HCT116 (cell line): ENCODE measurements at regions not wholly inside any gene's neighbourhood (a gene's known extent, or its start where the extent isn't known, plus 50 kb on each side); places are given as distances from the start of the nearest gene placed in this dataset.

Experiments used
- ATAC-seq: fragments of 200-7000 bp; cut with Tn5 transposase; 2 replicates; pipeline ENCODE4 v1.9.1; 2020; ENCODE audit warnings: mild to moderate bottlenecking, moderate library complexity
- BruUV-seq: library from RNA; stranded (reverse); fragments of 400-500 nt; replicated peaks from 2 replicates; lab custom pipeline; 2021; lab: Mats Ljungman, UMichigan
- CTCF ChIA-PET: fragments of 300-600 bp; sonication (Branson Sonifier 250); formaldehyde crosslinking; loops from one replicate; lab custom pipeline; 2021; ENCODE audit warnings: antibody characterized with exemption; lab: Charles Lee
- POLR2A ChIA-PET: fragments of 300-600, 350-600 bp; sonication (Branson Sonifier 250); formaldehyde crosslinking; loops from one replicate; lab custom pipeline; 2021; ENCODE audit warnings: antibody characterized with exemption; lab: Charles Lee
- RAD21 ChIA-PET, 2 experiments: fragments of 300-600 bp; sonication (Branson Sonifier 250); formaldehyde crosslinking; loops; one replicate each; lab custom pipeline; 2023; ENCODE audit warnings: low total read pairs in 2 of 2; ENCODE audit not compliant: uncharacterized antibody in 2 of 2, unreplicated experiment in 2 of 2, low non-redundant PET in 1 of 2; lab: Charles Lee
- DNase-seq: peaks from one replicate; pipeline ENCODE4 v3.0.0-alpha.2; 2010; ENCODE audit warnings: low read depth, low spot score
- H2AFZ ChIP-seq: fragments of 200-600 bp; shearing (Covaris generic), sonication (generic); 2 replicates; pipeline ENCODE4 v1.6.1; 2017; ENCODE audit warnings: low read depth, mixed run types, mixed read lengths, antibody characterized with exemption, low read length; ENCODE audit not compliant: poor library complexity, severe bottlenecking
- H3K27ac ChIP-seq: 2 replicates; pipeline ENCODE4 v1.5.1; 2012; ENCODE audit warnings: low read depth, low read length
- H3K27me3 ChIP-seq: fragments of 200-600 bp; sonication (generic); 2 replicates; pipeline ENCODE4 v1.6.1; 2016; ENCODE audit warnings: mixed run types, low read length, mixed read lengths; ENCODE audit not compliant: insufficient read depth
- H3K36me3 ChIP-seq, 2 experiments: fragments of 200-500 bp in 1 of 2; fragments of 200-600 bp in 1 of 2; sonication (Bioruptor generic) in 1 of 2; sonication (generic) in 1 of 2; 2 replicates each; pipeline versions ENCODE4 v1.5.1 to v1.6.1; 2014 to 2016; ENCODE audit warnings: low read length in 2 of 2, inconsistent platforms in 1 of 2, mixed read lengths in 1 of 2, mixed run types in 1 of 2; ENCODE audit not compliant: insufficient read depth in 2 of 2, control insufficient read depth in 1 of 2
- H3K4me1 ChIP-seq, 2 experiments: fragments of 200-600 bp in 1 of 2; sonication (generic) in 1 of 2; 2 replicates each; pipeline versions ENCODE4 v1.5.1 to v1.6.1; 2012 to 2017; ENCODE audit warnings: low read length in 2 of 2, inconsistent platforms in 1 of 2, mild to moderate bottlenecking in 1 of 2, mixed read lengths in 1 of 2, mixed run types in 1 of 2, moderate library complexity in 1 of 2; ENCODE audit not compliant: insufficient read depth in 2 of 2, control insufficient read depth in 1 of 2
- H3K4me2 ChIP-seq: fragments of 200-600 bp; sonication (generic); 2 replicates; pipeline ENCODE4 v1.6.1; 2017; ENCODE audit warnings: mixed run types, low read length, mixed read lengths
- H3K4me3 ChIP-seq, 2 experiments: fragments of 200-600 bp in 1 of 2; sonication (generic) in 1 of 2; replicated peaks in 1 of 2; 2 replicates each; pipeline ENCODE4 v1.5.1; 2011 to 2016; ENCODE audit warnings: low read length in 2 of 2, control low read depth in 1 of 2, low read depth in 1 of 2, mild to moderate bottlenecking in 1 of 2, mixed read lengths in 1 of 2, mixed run types in 1 of 2
- H3K79me2 ChIP-seq: fragments of 200-600 bp; sonication (generic); 2 replicates; pipeline ENCODE4 v1.6.1; 2017; ENCODE audit warnings: mild to moderate bottlenecking, mixed run types, low read length, moderate library complexity, mixed read lengths; ENCODE audit not compliant: insufficient read depth
- H3K9ac ChIP-seq: fragments of 200-600 bp; sonication (generic); 2 replicates; pipeline ENCODE4 v1.6.1; 2016; ENCODE audit warnings: low read length, mixed read lengths
- H3K9me2 ChIP-seq: fragments of 200-600 bp; sonication (generic), shearing (Covaris generic); 2 replicates; pipeline ENCODE4 v1.6.1; 2017; ENCODE audit warnings: mixed run types, mild to moderate bottlenecking, moderate library complexity; ENCODE audit not compliant: insufficient read depth
- H3K9me3 ChIP-seq, 2 experiments: fragments of 200-500 bp in 1 of 2; fragments of 200-600 bp in 1 of 2; sonication (Bioruptor generic) in 1 of 2; sonication (generic) in 1 of 2; 2 replicates each; pipeline ENCODE4 v1.6.1; 2014 to 2017; ENCODE audit warnings: low read length in 2 of 2, mixed read lengths in 2 of 2, inconsistent platforms in 1 of 2, low read depth in 1 of 2, mild to moderate bottlenecking in 1 of 2, mixed run types in 1 of 2, moderate library complexity in 1 of 2; ENCODE audit not compliant: control insufficient read depth in 1 of 2, insufficient read depth in 1 of 2
- H4K20me1 ChIP-seq: fragments of 200-600 bp; sonication (generic), shearing (Covaris generic); 2 replicates; pipeline ENCODE4 v1.6.1; 2017; ENCODE audit warnings: mixed run types, mild to moderate bottlenecking, moderate library complexity; ENCODE audit not compliant: insufficient read depth
- CBX3 ChIP-seq: IDR thresholded peaks from 2 replicates; pipeline ENCODE4 v1.6.1; 2012; ENCODE audit warnings: low read depth
- CEBPB ChIP-seq: IDR thresholded peaks from 2 replicates; pipeline ENCODE4 v1.6.1; 2012; ENCODE audit warnings: low read depth
- EGR1 ChIP-seq: IDR thresholded peaks from 2 replicates; pipeline ENCODE4 v1.6.1; 2012; ENCODE audit warnings: low read depth
- ELF1 ChIP-seq: IDR thresholded peaks from 2 replicates; pipeline ENCODE4 v1.6.1; 2012; ENCODE audit warnings: low read depth, borderline replicate concordance
- EZH2 ChIP-seq: fragments of 200-600 bp; sonication (generic); IDR thresholded peaks from 2 replicates; pipeline ENCODE4 v1.6.1; 2017; ENCODE audit warnings: antibody characterized with exemption, mixed run types
- JUND ChIP-seq: IDR thresholded peaks from 2 replicates; pipeline ENCODE4 v1.6.1; 2012
- POLR2A ChIP-seq: IDR thresholded peaks from 2 replicates; pipeline ENCODE4 v1.7.0; 2011; ENCODE audit warnings: borderline replicate concordance; ENCODE audit not compliant: insufficient read depth, insufficient read length; ENCODE audit errors: extremely low read depth
- RAD21 ChIP-seq: IDR thresholded peaks from 2 replicates; pipeline ENCODE4 v1.6.1; 2012; ENCODE audit warnings: low read depth, mild to moderate bottlenecking
- SIN3A ChIP-seq: IDR thresholded peaks from 2 replicates; pipeline ENCODE4 v1.6.1; 2012; ENCODE audit warnings: low read depth
- TCF7L2 ChIP-seq: IDR thresholded peaks from 2 replicates; pipeline ENCODE4 v1.7.0; 2011; ENCODE audit warnings: borderline replicate concordance, inconsistent platforms; ENCODE audit not compliant: insufficient read depth, insufficient read length; ENCODE audit errors: extremely low read depth
- ZFX ChIP-seq: fragments of 450-650 bp; IDR thresholded peaks from 2 replicates; pipeline ENCODE4 v1.6.1; 2017
- ZNF274 ChIP-seq: fragments of 200-500 bp; sonication (Bioruptor generic); IDR thresholded peaks from 2 replicates; pipeline ENCODE4 v1.6.1; 2014; ENCODE audit warnings: mild to moderate bottlenecking, low read depth, low read length, inconsistent platforms
- intact Hi-C: fragments of 100-400 bp; cut with micrococcal nuclease; formaldehyde crosslinking; loops from 2 replicates; pipeline ENCODE4 v1.10.0; 2022
- TF ChIP-seq, protein P1 (sequence below): IDR thresholded peaks from 2 replicates; pipeline ENCODE4 v1.6.1; 2012
- TF ChIP-seq, protein P2 (sequence below): IDR thresholded peaks from 2 replicates; pipeline ENCODE4 v1.6.1; 2011; ENCODE audit warnings: mild to moderate bottlenecking, low read length, moderate library complexity; ENCODE audit not compliant: insufficient replicate concordance; ENCODE audit errors: extremely low read depth
- TF ChIP-seq, protein P3 (sequence below), 3 experiments: fragments of 200-600 bp in 1 of 3; sonication (generic) in 1 of 3; IDR thresholded peaks in 2 of 3; conservative IDR thresholded peaks in 1 of 3; 2 replicates each; pipeline ENCODE4 v1.5.1; 2012 to 2017; ENCODE audit warnings: low read depth in 2 of 3, low read length in 2 of 3, antibody characterized with exemption in 1 of 3, borderline replicate concordance in 1 of 3, control low read depth in 1 of 3, mild to moderate bottlenecking in 1 of 3, mixed read lengths in 1 of 3, mixed run types in 1 of 3, moderate library complexity in 1 of 3; ENCODE audit not compliant: insufficient read depth in 1 of 3

DNA sequence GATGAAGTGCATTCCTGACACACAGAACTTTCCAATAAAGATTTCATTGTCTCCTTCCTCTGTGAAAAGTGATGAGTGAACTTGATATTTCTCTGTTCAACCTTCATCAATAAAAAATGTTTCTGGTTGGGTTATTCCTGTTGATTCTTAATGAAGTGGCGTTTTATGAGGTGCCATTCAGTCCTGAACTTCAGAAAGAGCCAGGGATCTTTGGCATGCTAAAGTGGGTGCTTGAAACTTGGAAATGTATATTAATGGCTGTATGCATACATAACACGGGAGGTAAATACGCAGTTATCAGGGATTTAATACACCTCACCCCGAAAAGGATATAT lies 151.6 kb downstream of the ACTR3B start:
- POLR2A ChIA-PET: no interaction called here
- TF ChIP-seq CEBPB: no peak
- TF ChIP-seq JUND: no peak
- TF ChIP-seq TCF7L2: no peak
- no peak for TF ChIP-seq SIN3A
- no peak for TF ChIP-seq EGR1

DNA sequence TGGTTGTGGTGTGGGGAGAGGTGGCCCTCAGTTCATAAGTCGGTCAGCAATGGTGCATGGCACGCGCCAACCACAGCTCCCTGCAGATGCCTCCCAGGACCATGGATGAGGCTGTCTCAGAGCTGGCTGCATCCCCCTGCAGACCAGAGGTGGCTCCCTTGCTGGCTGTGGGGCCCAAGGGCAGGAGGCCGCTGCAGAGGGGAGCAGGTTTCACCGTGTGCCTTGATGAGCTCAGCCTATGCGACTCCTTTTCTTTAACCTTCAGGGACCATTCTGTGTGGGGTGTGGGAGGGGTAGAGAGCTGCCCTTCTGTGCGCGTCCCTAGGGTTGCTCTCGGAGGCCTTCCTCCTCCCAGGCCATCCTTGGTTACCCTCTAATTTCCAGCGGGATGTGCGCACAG lies 152.4 kb downstream of the ACTR3B start:
- intact Hi-C loops: no loop called here
- Histone ChIP-seq H3K36me3 (no peaks in the 10 kb centered on the region), H3K27ac (no peak overlapping the region), H3K9me3 (no peaks in the 10 kb centered on the region; a peak in 1 of 4 replicates), H4K20me1 (no peaks in the 10 kb centered on the region), H3K79me2 (no peaks in the 10 kb centered on the region), H3K9ac (no peak overlapping the region), H3K4me1 (peaks cover 0 to 3% of the 10 kb centered on the region in 2 experiments; a peak in 1 of 4 replicates), H3K4me2 (no peak overlapping the region), H3K4me3 (no peak overlapping the region), H3K27me3 (no peaks in the 10 kb centered on the region), H2AFZ (no peak overlapping the region), H3K9me2 (no peaks in the 10 kb centered on the region)
- TF ChIP-seq ZFX: no peak
- TF ChIP-seq ZNF274: no peak
- TF ChIP-seq, protein P1, sequence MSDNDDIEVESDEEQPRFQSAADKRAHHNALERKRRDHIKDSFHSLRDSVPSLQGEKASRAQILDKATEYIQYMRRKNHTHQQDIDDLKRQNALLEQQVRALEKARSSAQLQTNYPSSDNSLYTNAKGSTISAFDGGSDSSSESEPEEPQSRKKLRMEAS: no peak
- no peak for TF ChIP-seq CEBPB
- no peak for TF ChIP-seq JUND
- TF ChIP-seq CBX3: no peak
- TF ChIP-seq RAD21: no peak
- TF ChIP-seq TCF7L2: no peak
- TF ChIP-seq EZH2: no peak
- TF ChIP-seq, protein P2, sequence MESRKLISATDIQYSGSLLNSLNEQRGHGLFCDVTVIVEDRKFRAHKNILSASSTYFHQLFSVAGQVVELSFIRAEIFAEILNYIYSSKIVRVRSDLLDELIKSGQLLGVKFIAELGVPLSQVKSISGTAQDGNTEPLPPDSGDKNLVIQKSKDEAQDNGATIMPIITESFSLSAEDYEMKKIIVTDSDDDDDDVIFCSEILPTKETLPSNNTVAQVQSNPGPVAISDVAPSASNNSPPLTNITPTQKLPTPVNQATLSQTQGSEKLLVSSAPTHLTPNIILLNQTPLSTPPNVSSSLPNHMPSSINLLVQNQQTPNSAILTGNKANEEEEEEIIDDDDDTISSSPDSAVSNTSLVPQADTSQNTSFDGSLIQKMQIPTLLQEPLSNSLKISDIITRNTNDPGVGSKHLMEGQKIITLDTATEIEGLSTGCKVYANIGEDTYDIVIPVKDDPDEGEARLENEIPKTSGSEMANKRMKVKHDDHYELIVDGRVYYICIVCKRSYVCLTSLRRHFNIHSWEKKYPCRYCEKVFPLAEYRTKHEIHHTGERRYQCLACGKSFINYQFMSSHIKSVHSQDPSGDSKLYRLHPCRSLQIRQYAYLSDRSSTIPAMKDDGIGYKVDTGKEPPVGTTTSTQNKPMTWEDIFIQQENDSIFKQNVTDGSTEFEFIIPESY: no peak
- TF ChIP-seq, protein P3, sequence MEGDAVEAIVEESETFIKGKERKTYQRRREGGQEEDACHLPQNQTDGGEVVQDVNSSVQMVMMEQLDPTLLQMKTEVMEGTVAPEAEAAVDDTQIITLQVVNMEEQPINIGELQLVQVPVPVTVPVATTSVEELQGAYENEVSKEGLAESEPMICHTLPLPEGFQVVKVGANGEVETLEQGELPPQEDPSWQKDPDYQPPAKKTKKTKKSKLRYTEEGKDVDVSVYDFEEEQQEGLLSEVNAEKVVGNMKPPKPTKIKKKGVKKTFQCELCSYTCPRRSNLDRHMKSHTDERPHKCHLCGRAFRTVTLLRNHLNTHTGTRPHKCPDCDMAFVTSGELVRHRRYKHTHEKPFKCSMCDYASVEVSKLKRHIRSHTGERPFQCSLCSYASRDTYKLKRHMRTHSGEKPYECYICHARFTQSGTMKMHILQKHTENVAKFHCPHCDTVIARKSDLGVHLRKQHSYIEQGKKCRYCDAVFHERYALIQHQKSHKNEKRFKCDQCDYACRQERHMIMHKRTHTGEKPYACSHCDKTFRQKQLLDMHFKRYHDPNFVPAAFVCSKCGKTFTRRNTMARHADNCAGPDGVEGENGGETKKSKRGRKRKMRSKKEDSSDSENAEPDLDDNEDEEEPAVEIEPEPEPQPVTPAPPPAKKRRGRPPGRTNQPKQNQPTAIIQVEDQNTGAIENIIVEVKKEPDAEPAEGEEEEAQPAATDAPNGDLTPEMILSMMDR (IDR thresholded peaks at IDR 0.05 in 2 of 3, conservative IDR thresholded peaks at IDR 0.05 in 1 of 3; ENCODE audit: borderline replicate concordance in 1 of 3, insufficient read depth in 1 of 3, low read depth in 2 of 3, low read length in 2 of 3): no peak
- TF ChIP-seq ELF1: no peak
- TF ChIP-seq POLR2A: no peak
- no peak for DNase-seq
- BruUV-seq: no TSS peak
- ChIA-PET CTCF (no interaction called here), POLR2A (no interaction called here), RAD21 (no interaction called here)
- ATAC-seq: no peak

More for the DNA sequence above, 151.6 kb downstream of the ACTR3B start:
- H3K36me3 ChIP-seq: no peaks in the 10 kb centered on the region
- no peak overlapping the region for H3K9ac ChIP-seq
- no peaks in the 10 kb centered on the region for H3K9me2 ChIP-seq
- no peaks in the 10 kb centered on the region for H4K20me1 ChIP-seq
- intact Hi-C loops: no loop called here
- CTCF ChIA-PET: no interaction called here
- no TSS peak for BruUV-seq
- no peaks in the 10 kb centered on the region; a peak in 1 of 4 replicates for H3K9me3 ChIP-seq
- peaks cover 0 to 3% of the 10 kb centered on the region in 2 experiments; a peak in 1 of 4 replicates for H3K4me1 ChIP-seq
- ATAC-seq (no peak), DNase-seq (no peak)
- RAD21 ChIA-PET: interaction anchor here in 1 of 2 experiments (0.6 kb wide), 1 partner anchor 20 kb away, joined by 8 read pairs; no protein-coding TSS in a partner anchor
- H2AFZ ChIP-seq: no peak overlapping the region
- H3K4me2 ChIP-seq: no peak overlapping the region
- H3K79me2 ChIP-seq: no peaks in the 10 kb centered on the region
- no peak overlapping the region for H3K4me3 ChIP-seq
- H3K27me3 ChIP-seq: no peaks in the 10 kb centered on the region
- H3K27ac ChIP-seq: no peak overlapping the region
